ENCODE measurements at regions not wholly inside any gene's neighbourhood (a gene's known extent, or its start where the extent isn't known, plus 50 kb on each side); places are given as distances from the start of the nearest gene placed in this dataset.

DNA sequence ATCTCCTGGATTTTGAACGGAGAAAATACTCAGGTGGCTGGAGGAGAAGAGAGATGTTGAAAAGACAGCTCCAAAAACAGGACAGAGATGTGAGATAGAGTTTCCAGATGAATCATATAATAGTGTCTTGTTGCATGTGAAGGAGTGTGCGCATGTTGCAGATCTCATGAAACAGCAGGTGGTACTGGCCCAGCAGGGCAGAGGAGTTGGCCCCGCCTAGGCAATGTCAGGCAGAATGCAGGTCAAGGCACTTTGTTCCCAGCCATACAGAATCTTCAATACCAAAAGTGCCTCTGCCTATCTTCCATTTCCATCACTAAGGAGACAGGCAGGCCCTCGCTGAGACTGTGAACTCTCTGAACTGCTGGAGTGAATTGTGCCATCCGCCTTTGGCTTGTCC, 63.9 kb upstream of the FAT1 start:
- no peak for DNase-seq
- in situ Hi-C loops (cut with HindIII; ENCODE audit: low pct_ligation_motif_present, low sequenced_read_pairs) = no loop called here
- no peak overlapping the region for H3K27ac ChIP-seq
- no peaks in the 10 kb centered on the region for H3K36me3 ChIP-seq (replicated peaks)
- H3K27me3 ChIP-seq (replicated peaks) = no peaks in the 10 kb centered on the region
- TF ChIP-seq, protein P1, sequence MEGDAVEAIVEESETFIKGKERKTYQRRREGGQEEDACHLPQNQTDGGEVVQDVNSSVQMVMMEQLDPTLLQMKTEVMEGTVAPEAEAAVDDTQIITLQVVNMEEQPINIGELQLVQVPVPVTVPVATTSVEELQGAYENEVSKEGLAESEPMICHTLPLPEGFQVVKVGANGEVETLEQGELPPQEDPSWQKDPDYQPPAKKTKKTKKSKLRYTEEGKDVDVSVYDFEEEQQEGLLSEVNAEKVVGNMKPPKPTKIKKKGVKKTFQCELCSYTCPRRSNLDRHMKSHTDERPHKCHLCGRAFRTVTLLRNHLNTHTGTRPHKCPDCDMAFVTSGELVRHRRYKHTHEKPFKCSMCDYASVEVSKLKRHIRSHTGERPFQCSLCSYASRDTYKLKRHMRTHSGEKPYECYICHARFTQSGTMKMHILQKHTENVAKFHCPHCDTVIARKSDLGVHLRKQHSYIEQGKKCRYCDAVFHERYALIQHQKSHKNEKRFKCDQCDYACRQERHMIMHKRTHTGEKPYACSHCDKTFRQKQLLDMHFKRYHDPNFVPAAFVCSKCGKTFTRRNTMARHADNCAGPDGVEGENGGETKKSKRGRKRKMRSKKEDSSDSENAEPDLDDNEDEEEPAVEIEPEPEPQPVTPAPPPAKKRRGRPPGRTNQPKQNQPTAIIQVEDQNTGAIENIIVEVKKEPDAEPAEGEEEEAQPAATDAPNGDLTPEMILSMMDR (IDR thresholded peaks at IDR 0.05; ENCODE audit: low read depth, low read length, missing control alignments) = no peak
- H3K4me3 ChIP-seq (ENCODE audit: low read depth, low read length) = no peak overlapping the region

- no peaks in the 10 kb centered on the region for H3K27me3 ChIP-seq (replicated peaks)
- DNase-seq = no peak
- no peaks in the 10 kb centered on the region for H3K36me3 ChIP-seq (replicated peaks)
- TF ChIP-seq, protein P1 (IDR thresholded peaks at IDR 0.05; ENCODE audit: low read depth, low read length, missing control alignments) = no peak
- H3K4me3 ChIP-seq (ENCODE audit: low read depth, low read length) = no peak overlapping the region
- H3K27ac ChIP-seq = no peak overlapping the region
- in situ Hi-C loops (cut with HindIII; ENCODE audit: low pct_ligation_motif_present, low sequenced_read_pairs) = no loop called here
Observed at GRCh38 chr4:186789651-186790050, 66.0 kb upstream of the FAT1 start.

DNA sequence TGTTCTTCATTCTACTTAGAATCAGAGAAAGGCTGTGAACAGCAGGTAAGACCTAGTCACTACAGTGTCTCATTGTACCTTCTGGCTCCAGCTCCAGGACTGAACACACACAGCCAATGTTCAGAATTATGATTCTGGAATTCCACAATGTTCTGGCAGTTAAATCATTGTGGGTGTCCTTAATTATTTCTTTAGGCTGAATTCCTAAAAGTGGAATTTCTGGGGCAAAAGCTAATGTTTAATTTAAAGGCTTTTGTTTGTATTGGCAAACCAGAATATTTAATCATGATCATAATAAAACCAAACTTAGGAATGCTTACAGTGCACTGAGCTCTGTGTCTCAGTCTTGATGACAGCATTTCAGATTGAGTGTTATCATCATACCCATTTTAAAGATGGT, 67.0 kb upstream of the FAT1 start:
- Histone ChIP-seq H3K4me3 (ENCODE audit: low read depth, low read length) (no peak overlapping the region), H3K27me3 (replicated peaks) (no peaks in the 10 kb centered on the region), H3K36me3 (replicated peaks) (no peaks in the 10 kb centered on the region), H3K27ac (no peak overlapping the region)
- TF ChIP-seq, protein P1 (IDR thresholded peaks at IDR 0.05; ENCODE audit: low read depth, low read length, missing control alignments) = no peak
- no peak for DNase-seq
- in situ Hi-C loops (cut with HindIII; ENCODE audit: low pct_ligation_motif_present, low sequenced_read_pairs) = no loop called here

GRCh38 chr4:186792728-186793366, 69.2 kb upstream of the FAT1 start:
- no peak overlapping the region for H3K4me3 ChIP-seq (ENCODE audit: low read depth, low read length)
- TF ChIP-seq, protein P1 (IDR thresholded peaks at IDR 0.05; ENCODE audit: low read depth, low read length, missing control alignments) = no peak
- H3K36me3 ChIP-seq (replicated peaks) = no peaks in the 10 kb centered on the region
- no peak for DNase-seq
- in situ Hi-C loops (cut with HindIII; ENCODE audit: low pct_ligation_motif_present, low sequenced_read_pairs) = no loop called here
- H3K27me3 ChIP-seq (replicated peaks) = no peaks in the 10 kb centered on the region
- H3K27ac ChIP-seq = no peak overlapping the region

GRCh38 chr4:186798951-186799659, 75.4 kb upstream of the FAT1 start:
- Histone ChIP-seq H3K4me3 (ENCODE audit: low read depth, low read length) (no peak overlapping the region), H3K36me3 (replicated peaks) (no peaks in the 10 kb centered on the region), H3K27me3 (replicated peaks) (no peaks in the 10 kb centered on the region), H3K27ac (no peak overlapping the region)
- TF ChIP-seq, protein P1 (IDR thresholded peaks at IDR 0.05; ENCODE audit: low read depth, low read length, missing control alignments) = no peak
- in situ Hi-C loops (cut with HindIII; ENCODE audit: low pct_ligation_motif_present, low sequenced_read_pairs) = no loop called here
- no peak for DNase-seq
